ENCODE measurements at regions not wholly inside any gene's neighbourhood (a gene's known extent, or its start where the extent isn't known, plus 50 kb on each side); places are given as distances from the start of the nearest gene placed in this dataset.

- no peak for DNase-seq (ENCODE audit: low read depth, low spot score)
Measured at GRCh38 chr9:89958086-89958485, 353.3 kb downstream of the GADD45G start.

- no peak for DNase-seq (ENCODE audit: low read depth, low spot score)
Measured at GRCh38 chr9:89961616-89962341, 357.0 kb downstream of the GADD45G start.

- DNase-seq (ENCODE audit: low read depth, low spot score): no peak
Measured at GRCh38 chr9:89963280-89963679, 358.5 kb downstream of the GADD45G start.

GRCh38 chr9:89967527-89967926, 362.7 kb downstream of the GADD45G start:
- no peak for DNase-seq (ENCODE audit: low read depth, low spot score)

GRCh38 chr9:89969156-89969675, 364.4 kb downstream of the GADD45G start:
- no peak for DNase-seq (ENCODE audit: low read depth, low spot score)

GRCh38 chr9:89969881-89970639, 365.2 kb downstream of the GADD45G start:
- no peak for DNase-seq (ENCODE audit: low read depth, low spot score)

GRCh38 chr9:89970701-89971100, 365.9 kb downstream of the GADD45G start:
- no peak for DNase-seq (ENCODE audit: low read depth, low spot score)

GRCh38 chr9:89972535-89972934, 367.7 kb downstream of the GADD45G start:
- no peak for DNase-seq (ENCODE audit: low read depth, low spot score)

- DNase-seq (ENCODE audit: low read depth, low spot score): no peak
Measured at GRCh38 chr9:89974582-89974981, 369.8 kb downstream of the GADD45G start.

- DNase-seq (ENCODE audit: low read depth, low spot score): no peak
Measured at GRCh38 chr9:89975024-89975423, 370.2 kb downstream of the GADD45G start.

- no peak for DNase-seq (ENCODE audit: low read depth, low spot score)
Measured at GRCh38 chr9:89975630-89976029, 370.8 kb downstream of the GADD45G start.

GRCh38 chr9:89978185-89978584, 373.4 kb downstream of the GADD45G start:
- no peak for DNase-seq (ENCODE audit: low read depth, low spot score)

- DNase-seq (ENCODE audit: low read depth, low spot score): no peak
Measured at GRCh38 chr9:89980600-89980999, 375.8 kb downstream of the GADD45G start.

- no peak for DNase-seq (ENCODE audit: low read depth, low spot score)
Measured at GRCh38 chr9:89982016-89982415, 377.2 kb downstream of the GADD45G start.

GRCh38 chr9:89983411-89983810, 378.6 kb downstream of the GADD45G start:
- DNase-seq (ENCODE audit: low read depth, low spot score): no peak

- DNase-seq (ENCODE audit: low read depth, low spot score): no peak
Measured at GRCh38 chr9:89984214-89984613, 379.4 kb downstream of the GADD45G start.

GRCh38 chr9:89985068-89985467, 380.3 kb downstream of the GADD45G start:
- no peak for DNase-seq (ENCODE audit: low read depth, low spot score)

- no peak for DNase-seq (ENCODE audit: low read depth, low spot score)
Measured at GRCh38 chr9:89986190-89986589, 381.4 kb downstream of the GADD45G start.

- DNase-seq (ENCODE audit: low read depth, low spot score): no peak
Measured at GRCh38 chr9:89988458-89988857, 383.6 kb downstream of the GADD45G start.

- DNase-seq (ENCODE audit: low read depth, low spot score): no peak
Measured at GRCh38 chr9:89991204-89991790, 386.5 kb downstream of the GADD45G start.

- DNase-seq (ENCODE audit: low read depth, low spot score): no peak
Measured at GRCh38 chr9:89992326-89993198, 387.8 kb downstream of the GADD45G start.
